ENCODE measurements at regions not wholly inside any gene's neighbourhood (a gene's known extent, or its start where the extent isn't known, plus 50 kb on each side); places are given as distances from the start of the nearest gene placed in this dataset.

DNA sequence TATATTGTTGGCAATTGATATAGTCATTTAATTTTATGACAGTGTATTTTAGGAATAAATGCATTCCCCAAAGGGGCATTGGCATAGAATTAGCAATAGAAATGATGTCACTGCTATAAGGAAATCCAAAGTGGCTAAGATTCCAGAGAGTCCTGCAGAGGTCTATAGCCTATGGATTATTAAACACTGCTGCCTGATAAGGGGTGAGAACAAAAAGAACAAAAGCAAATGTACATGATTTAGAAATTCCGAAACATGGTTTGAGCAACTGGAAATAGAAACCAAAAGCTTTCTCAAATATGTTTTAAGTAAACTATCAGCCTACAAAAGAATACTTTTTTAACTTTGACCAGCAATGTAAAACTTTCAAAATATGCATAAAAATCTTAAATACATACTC, 280.1 kb upstream of the RASGRP1 start (continued):
- TF ChIP-seq, protein P1, sequence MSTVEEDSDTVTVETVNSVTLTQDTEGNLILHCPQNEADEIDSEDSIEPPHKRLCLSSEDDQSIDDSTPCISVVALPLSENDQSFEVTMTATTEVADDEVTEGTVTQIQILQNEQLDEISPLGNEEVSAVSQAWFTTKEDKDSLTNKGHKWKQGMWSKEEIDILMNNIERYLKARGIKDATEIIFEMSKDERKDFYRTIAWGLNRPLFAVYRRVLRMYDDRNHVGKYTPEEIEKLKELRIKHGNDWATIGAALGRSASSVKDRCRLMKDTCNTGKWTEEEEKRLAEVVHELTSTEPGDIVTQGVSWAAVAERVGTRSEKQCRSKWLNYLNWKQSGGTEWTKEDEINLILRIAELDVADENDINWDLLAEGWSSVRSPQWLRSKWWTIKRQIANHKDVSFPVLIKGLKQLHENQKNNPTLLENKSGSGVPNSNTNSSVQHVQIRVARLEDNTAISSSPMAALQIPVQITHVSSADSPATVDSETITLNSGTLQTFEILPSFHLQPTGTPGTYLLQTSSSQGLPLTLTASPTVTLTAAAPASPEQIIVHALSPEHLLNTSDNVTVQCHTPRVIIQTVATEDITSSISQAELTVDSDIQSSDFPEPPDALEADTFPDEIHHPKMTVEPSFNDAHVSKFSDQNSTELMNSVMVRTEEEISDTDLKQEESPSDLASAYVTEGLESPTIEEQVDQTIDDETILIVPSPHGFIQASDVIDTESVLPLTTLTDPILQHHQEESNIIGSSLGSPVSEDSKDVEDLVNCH (CRISPR knock-in tag; IDR thresholded peaks at IDR 0.05) = no peak
- TF ChIP-seq GZF1 (CRISPR knock-in tag; IDR thresholded peaks at IDR 0.05) (no peak), HMGXB4 (CRISPR knock-in tag; IDR thresholded peaks at IDR 0.05; ENCODE audit: borderline replicate concordance in 1 of 2, low read depth in 1 of 2) (no peak), MED1 (CRISPR knock-in tag; IDR thresholded peaks at IDR 0.05) (no peak), SOX6 (IDR thresholded peaks at IDR 0.05) (no peak), SOX6 (CRISPR knock-in tag; IDR thresholded peaks at IDR 0.05) (no peak)

- 0% methylated on average over 2 of the region's 2 CpGs for WGBS (ENCODE audit: low lambda C conversion rate)
- in situ Hi-C loops (cut with HindIII; ENCODE audit: extremely low pct_ligation_motif_present, low pct_unique_long_range_greater_than_20kb) (no loop called here), intact Hi-C loops (cut with micrococcal nuclease; ENCODE audit: unreplicated experiment) (no loop called here)
- H3K4me3 ChIP-seq (replicated peaks in 1 of 3; ENCODE audit: insufficient read depth in 1 of 3, low read depth in 2 of 3, low read length in 3 of 3) = no peak overlapping the region
- ChIA-PET POLR2A (no interaction called here), CTCF (ENCODE audit: low intra/inter-chr PET ratio, low total read pairs) (no interaction called here)
- H4K20me1 ChIP-seq (ENCODE audit: insufficient read depth, low read length) = no peaks in the 10 kb centered on the region
- H2AFZ ChIP-seq (ENCODE audit: low read length) = no peak overlapping the region
- H3K9ac ChIP-seq (ENCODE audit: insufficient read depth, low read depth, low read length) = no peak overlapping the region
- no peaks in the 10 kb centered on the region for H3K36me3 ChIP-seq (replicated peaks in 1 of 2; ENCODE audit: control insufficient read depth in 1 of 2, insufficient read depth in 2 of 2, low read length in 2 of 2)
- no peak overlapping the region for H3K4me2 ChIP-seq (ENCODE audit: low read depth, low read length)
- no peak for DNase-seq (ENCODE audit: low spot score)
- TF ChIP-seq ZNF605 (CRISPR knock-in tag; IDR thresholded peaks at IDR 0.05) (no peak), KMT2A (CRISPR knock-in tag; IDR thresholded peaks at IDR 0.05) (no peak), NCOR1 (IDR thresholded peaks at IDR 0.05; ENCODE audit: borderline replicate concordance, low read length) (no peak), SNAPC2 (CRISPR knock-in tag; IDR thresholded peaks at IDR 0.05) (no peak), PHB2 (IDR thresholded peaks at IDR 0.05; ENCODE audit: partially characterized antibody) (no peak), ETV6 (CRISPR knock-in tag; conservative IDR thresholded peaks at IDR 0.05) (no peak), RARG (CRISPR knock-in tag; IDR thresholded peaks at IDR 0.05; ENCODE audit: low read depth) (no peak), FOXA1 (IDR thresholded peaks at IDR 0.05) (no peak), FOXA1 (CRISPR knock-in tag; IDR thresholded peaks at IDR 0.05) (no peak), NFRKB (IDR thresholded peaks at IDR 0.05) (no peak)
- H3K27me3 ChIP-seq (ENCODE audit: control insufficient read depth in 1 of 2, insufficient read depth in 2 of 2, low read length in 2 of 2) = no peaks in the 10 kb centered on the region
- no peak for FAIRE-seq
- H3K27ac ChIP-seq (ENCODE audit: extremely low read length, insufficient read depth, low read length) = no peak overlapping the region
- no peaks in the 10 kb centered on the region for H3K4me1 ChIP-seq (ENCODE audit: insufficient read depth, low read length)
- ATAC-seq = no peak
- H3K79me2 ChIP-seq (ENCODE audit: insufficient read depth, low read length) = no peaks in the 10 kb centered on the region
- H3K9me3 ChIP-seq (ENCODE audit: low read length) = no peaks in the 10 kb centered on the region
- no TSS peak for BruUV-seq (replicated peaks)
Measured at GRCh38 chr15:38846346-38846745, 281.7 kb upstream of the RASGRP1 start.
